HG03103 (cell line): ENCODE measurements at regions not wholly inside any gene's neighbourhood (a gene's known extent, or its start where the extent isn't known, plus 50 kb on each side); places are given as distances from the start of the nearest gene placed in this dataset.

Experiments used
- ATAC-seq: cut with Tn5 transposase; IDR thresholded peaks from one replicate; pipeline ENCODE4 v1.9.1; 2021; ENCODE audit warnings: low read depth; ENCODE audit not compliant: unreplicated experiment

GRCh38 chr3:168490981-168491380 is 395.3 kb upstream of the GOLIM4 start:
- ATAC-seq: no peak

GRCh38 chr3:168489301-168489700 is 393.6 kb upstream of the GOLIM4 start:
- ATAC-seq: no peak

DNA sequence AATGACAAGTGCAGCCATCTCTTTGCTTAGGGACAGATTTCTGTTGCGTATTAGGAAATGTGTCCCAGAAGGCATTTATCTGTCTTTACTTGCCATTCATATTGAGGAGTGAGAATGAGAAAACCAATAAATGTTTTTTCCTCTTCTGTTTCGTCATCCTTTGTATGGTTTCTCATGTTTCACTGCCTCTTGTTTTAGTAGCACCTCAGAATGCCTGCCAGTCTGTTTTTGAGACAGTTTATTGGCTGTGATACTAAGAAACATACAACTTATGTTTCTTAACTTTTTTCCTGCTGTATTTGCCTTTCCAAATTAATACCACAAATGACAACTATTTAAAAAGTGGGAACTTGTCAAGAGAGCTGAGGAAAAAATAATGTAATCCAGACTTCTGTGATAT is 390.2 kb upstream of the GOLIM4 start:
- no peak for ATAC-seq

GRCh38 chr3:168476360-168476980 is 380.7 kb upstream of the GOLIM4 start:
- no peak for ATAC-seq

DNA sequence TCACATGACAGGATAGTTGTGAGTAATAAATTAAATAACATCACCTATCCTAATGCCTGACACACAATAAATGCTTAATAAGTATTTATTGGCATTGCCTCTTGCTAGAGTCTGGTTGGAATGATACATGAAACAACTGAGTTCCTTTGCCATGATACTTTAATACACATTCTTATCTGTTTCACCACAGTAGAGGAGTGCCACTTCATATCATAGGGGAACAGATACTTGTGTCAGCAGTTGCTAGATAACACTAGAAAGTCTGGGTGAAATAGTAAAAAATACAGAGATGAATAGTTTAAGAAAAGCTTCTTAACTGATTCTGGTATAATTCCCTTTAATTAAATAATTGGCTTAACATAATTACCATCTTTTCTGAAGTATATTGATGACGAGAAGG is 380.0 kb upstream of the GOLIM4 start:
- ATAC-seq: no peak

DNA sequence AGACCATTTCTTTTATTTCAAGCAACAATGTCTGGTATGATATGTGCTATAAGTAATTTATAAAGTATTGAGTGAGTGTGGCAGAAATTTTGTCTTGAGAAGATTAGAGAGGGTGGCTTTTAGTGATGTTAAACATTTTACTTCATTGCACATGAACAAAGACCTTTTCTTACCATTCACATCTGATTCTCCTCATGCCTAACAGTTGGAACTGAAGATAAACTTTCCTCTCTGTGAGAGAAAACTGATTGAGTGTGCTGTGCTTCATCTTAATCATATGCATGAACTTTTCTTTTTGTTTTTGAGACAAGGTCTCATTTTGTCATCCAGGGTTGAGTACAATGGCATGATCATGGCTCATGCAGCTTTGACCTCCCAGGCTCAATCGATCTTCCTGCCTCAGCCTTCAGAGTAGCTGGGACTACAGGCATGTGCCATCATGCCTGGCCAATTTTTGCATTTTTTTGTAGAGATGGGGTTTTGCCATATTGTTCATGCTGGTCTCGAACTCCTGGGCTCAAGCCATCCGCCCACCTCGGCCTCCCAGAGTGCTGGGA is 377.7 kb upstream of the GOLIM4 start:
- no peak for ATAC-seq

- ATAC-seq: no peak
These were observed 377.1 kb upstream of the GOLIM4 start for GRCh38 chr3:168472783-168473182.

- ATAC-seq: no peak
These were observed 374.7 kb upstream of the GOLIM4 start for GRCh38 chr3:168470380-168470779.

DNA sequence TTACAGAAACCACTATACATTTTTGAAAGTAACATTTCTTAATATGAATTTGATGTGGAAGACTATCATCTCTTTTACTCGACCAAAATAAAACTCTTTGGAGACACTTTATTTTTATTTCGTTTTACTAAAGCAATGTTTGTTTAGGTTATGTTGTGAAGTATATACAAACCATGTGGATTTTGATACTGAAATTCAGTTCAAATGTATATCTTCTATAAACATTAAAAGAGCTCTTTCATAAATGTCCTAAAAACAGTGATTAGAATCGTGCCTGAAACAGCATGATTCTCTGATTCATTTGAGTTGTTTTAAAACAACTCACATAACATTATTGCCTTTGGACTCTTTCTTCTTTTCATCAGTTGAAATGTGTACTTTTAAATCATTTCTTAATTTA is 373.7 kb upstream of the GOLIM4 start:
- ATAC-seq: no peak

- peak; percentile 70 for ATAC-seq
These were observed 371.5 kb upstream of the GOLIM4 start for GRCh38 chr3:168467115-168467714.

DNA sequence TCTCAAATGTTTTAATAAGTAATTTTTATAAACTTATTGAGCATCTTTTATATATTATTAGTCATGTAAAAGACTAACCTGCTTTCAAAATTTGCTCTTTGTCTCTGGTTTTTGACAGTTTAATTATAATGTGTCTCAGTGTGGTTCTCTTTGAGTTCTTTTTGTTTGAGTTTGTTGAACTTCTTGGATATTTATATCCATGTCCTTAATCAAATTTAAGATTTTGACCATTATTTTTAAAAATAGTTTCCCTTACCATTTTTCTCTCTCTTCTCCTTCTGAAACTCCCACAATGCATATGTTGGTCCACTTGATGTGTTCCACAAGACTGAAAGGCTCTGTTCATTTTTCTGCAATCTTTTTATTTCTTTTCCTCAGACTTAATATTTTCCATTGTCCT is 366.1 kb upstream of the GOLIM4 start:
- no peak for ATAC-seq

GRCh38 chr3:168459226-168459784 is 363.6 kb upstream of the GOLIM4 start:
- no peak for ATAC-seq

DNA sequence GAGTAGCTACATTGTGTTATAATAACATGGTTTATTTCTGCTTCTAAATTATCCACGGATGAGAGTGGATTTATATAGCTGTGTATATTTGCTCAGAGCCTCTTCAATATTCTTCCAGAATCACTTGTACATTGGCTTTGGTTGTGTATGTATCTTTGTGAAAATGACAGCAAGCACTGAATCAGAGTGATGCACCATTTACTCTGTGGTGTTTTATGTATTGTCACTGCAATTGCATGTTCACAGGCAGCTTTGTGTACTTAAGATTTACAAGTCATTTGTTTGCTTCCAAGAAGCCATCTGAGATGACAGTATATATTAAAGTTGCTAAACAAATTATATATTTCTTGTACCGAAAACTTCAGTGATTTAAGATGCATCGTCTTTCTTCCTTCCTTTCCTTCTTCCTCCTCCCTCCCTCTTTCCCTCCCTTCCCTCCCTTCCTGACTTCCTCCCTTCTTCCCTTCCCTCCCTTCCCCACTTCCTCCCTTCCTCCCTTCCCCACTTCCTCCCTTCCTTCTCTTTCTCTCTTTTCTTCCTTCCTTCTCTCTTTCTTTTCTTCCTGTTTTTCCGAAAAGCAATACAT is 362.3 kb upstream of the GOLIM4 start:
- no peak for ATAC-seq

- ATAC-seq: no peak
These were observed 360.1 kb upstream of the GOLIM4 start for GRCh38 chr3:168455814-168456213.

DNA sequence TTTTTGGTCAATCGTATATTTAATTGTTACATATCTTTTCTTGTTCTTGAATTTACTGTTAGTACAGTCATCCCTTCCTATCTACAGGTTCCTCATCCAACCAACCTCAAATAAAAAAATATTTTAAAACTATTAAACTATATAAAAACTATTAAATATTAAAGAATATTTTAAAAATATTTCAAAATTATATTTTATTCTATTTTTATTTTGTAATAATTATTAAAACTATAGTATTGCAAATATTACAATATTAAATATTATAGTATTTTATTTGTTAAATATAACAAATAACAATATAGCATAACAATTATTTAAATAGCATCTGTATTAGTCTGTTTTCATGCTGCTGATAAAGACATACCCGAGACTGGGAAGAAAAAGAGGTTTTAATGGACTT is 357.9 kb upstream of the GOLIM4 start:
- no peak for ATAC-seq

DNA sequence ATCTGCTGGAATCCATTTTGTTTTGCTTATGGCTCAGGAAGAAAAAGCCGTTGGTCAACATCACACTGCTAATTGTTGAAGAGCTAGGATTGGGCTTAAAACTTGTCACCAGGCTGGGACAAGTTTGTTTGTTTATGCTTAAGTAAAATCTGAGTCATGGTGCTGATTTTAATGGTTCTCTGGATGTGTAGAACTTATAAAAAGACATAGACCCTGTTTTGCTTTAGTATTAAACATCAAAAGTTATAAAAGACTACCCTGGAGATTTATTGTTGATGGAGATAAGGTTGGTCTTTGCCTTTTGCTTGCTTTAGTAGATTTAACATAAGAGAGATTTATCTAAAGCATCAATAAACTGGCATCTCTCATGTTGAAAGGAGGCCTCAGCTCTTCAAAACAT is 348.2 kb upstream of the GOLIM4 start:
- no peak for ATAC-seq

DNA sequence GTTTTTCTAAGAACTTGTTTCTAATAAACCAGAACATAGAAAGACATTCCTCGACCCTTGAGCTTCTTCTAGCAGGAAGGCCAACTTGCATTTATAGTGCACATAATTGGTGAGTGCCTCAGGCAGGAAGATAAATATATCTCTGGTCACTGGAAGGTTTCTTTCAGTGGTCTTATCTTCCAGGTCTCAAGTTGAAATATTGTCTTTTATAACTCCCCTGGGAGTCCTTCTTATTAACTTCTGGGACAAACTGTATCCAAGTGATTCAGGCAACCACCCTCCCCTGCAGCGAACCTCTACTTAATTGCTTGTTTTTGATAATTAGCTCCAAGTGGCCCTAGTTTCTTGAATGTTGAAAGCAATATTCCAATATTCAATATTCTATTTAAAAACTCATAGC is 346.8 kb upstream of the GOLIM4 start:
- ATAC-seq: no peak

GRCh38 chr3:168436245-168436724 is 340.6 kb upstream of the GOLIM4 start:
- ATAC-seq: no peak

GRCh38 chr3:168431491-168431890 is 335.8 kb upstream of the GOLIM4 start:
- no peak for ATAC-seq

- no peak for ATAC-seq
These were observed 332.2 kb upstream of the GOLIM4 start for GRCh38 chr3:168427835-168428475.

GRCh38 chr3:168427156-168427555 is 331.4 kb upstream of the GOLIM4 start:
- ATAC-seq: no peak
